GM21786 (cell line): ENCODE measurements at regions not wholly inside any gene's neighbourhood (a gene's known extent, or its start where the extent isn't known, plus 50 kb on each side); places are given as distances from the start of the nearest gene placed in this dataset.

ENCODE experiments used
- ATAC-seq: cut with Tn5 transposase; IDR thresholded peaks from one replicate; pipeline ENCODE4 v1.9.1; 2021; ENCODE audit not compliant: unreplicated experiment

DNA sequence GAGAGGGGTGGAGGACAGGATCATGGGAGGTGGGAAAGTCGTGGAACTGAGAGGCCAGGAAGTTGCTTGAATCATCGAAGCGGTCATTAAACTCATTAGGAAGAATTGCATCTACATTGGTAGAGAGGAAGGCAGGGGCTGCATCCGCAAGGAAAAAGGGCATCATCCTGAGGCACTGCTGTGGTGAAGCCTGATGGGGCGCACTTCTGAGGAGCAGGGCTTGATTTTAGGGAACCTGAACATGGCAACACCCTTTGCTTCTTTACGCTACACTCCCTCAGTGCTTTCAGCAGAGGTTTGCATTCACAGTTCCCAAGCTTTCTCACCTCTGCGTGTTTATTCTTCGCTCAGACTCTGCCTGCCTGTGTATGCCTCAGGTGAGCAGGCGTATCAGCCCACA lies 352.0 kb upstream of the RAB6C start:
- no peak for ATAC-seq

DNA sequence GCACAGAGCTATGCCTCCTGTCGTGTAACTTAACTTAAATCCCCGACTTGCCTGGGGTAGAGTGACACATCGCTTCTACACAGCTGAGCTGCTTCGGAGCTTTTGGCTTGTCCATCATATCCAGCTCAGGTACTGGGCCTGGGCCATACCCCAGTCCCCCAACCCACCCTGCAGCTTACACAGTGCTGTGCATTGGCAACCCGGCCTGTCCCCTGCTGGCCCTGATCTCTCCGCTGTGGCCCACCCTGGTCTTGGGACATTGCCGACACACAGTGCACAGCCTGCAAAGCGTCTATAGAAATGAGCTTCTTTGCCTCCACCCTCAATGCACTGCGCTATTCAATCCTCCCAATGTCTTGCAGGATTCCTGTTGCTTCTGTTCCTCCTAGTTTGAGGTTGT lies 342.8 kb upstream of the RAB6C start:
- no peak for ATAC-seq

DNA sequence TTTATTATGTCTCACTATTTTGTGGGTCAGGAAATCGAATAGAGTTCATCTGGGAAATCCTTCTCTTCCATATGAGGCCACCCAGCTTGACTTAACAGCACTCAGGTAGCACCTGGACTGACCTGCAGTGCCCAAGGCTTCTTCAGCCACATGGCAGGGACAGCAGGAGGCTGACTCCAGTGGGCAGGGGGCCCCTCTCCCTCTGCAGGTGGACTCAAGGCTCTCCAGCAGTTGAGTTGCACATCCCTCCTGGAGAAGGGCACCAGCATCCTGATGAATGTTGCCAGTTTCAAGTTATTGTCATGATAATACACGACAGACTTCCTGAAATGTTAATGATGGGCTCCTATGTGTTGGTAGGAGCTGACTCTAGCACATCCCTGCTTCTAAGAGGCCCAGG lies 338.1 kb upstream of the RAB6C start:
- no peak for ATAC-seq

DNA sequence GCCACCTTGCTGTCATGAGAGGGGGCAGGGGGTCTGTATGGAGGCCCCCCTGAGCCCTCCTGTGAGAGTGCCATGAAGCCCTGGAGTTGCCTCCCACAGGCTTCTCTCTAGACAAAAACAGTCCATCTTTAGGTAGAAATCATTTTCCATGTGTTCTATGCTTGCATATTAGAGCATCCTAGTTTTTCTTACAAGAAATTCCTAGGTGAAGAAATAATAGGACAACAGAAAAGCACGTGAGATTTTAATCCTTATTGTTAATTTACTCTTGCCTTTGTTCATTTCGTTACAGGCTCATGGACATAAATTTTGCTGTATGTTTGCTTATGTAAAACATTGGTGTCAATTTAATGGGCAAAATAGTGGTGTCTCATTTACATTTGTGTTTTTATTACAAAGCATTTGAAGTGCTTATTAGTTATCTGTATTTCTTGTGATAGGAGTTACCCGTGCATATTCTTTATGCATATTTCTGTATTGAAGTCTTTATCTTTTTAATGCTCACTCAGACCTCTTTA lies 336.9 kb upstream of the RAB6C start:
- ATAC-seq: no peak

DNA sequence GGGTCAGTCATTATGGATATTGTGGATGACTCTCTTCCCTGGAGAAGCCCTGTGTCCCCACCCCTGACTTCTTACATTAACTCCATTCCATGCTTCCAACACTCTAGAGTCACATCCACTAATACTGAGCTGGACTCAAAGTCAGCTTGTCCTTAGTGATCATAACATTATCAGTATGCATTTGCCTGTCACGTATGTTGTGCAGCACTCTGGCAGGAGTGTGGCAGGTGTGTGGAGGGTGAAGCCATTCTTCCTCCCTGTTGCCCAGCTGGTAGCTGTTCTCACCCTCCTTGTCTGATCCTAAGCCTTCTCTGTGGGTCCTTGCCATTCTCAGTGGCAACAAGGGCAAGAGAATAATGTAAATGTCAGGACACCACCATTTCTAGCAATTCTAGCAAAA lies 334.1 kb upstream of the RAB6C start:
- no peak for ATAC-seq

DNA sequence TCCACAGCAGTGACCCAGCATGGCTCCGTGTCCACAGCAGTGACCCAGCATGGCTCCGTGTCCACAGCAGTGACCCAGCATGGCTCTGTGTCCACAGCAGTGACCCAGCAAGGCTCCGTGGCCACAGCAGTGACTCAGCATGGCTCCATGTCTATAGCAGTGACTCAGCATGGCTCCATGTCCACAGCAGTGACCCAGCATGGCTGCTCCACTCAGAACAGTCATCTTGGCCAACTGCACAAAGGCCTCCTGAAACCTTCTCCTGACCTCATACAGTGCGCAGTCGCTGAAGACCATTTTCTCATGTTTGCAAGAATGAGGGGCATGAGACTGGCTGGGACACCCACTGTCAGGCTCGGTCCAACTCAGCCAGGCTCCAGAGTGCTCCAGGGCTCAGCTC lies 333.4 kb upstream of the RAB6C start:
- no peak for ATAC-seq

DNA sequence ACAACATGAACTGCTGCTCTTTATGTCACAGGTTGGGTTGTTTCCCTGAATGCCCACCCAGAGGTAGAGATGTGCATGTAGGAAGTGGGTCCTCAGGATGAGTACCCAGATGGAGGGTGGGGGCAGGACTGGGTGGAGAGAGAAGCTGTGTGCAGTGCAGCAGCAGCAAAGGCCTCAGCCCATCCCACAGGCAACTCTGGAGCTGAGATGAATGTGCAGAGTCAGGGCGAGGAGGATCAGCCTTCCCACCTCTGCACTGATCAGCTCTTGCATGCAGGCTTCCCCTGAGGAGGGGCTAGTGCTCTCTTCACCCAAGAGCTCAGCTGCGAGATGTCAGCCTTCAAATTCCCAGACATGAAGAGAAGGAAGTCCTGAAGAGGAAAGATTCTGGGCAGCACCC lies 326.2 kb upstream of the RAB6C start:
- ATAC-seq: no peak

DNA sequence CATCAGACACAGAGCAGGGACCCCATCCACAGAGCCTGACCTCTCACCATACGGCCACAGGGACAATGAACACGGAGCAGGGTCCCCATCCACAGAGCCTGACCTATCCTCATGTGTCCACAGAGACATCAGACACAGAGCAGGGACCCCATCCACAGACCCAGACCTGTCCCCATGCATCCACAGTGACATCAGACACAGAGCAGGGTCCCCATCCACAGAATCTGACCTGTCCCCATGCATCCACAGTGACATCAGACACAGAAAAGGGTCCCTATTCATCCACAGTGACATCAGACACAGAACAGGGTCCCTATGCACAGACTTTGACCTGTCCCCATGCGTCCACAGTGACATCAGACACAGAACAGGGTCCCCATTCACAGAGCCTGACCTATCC lies 325.1 kb upstream of the RAB6C start:
- ATAC-seq: no peak

DNA sequence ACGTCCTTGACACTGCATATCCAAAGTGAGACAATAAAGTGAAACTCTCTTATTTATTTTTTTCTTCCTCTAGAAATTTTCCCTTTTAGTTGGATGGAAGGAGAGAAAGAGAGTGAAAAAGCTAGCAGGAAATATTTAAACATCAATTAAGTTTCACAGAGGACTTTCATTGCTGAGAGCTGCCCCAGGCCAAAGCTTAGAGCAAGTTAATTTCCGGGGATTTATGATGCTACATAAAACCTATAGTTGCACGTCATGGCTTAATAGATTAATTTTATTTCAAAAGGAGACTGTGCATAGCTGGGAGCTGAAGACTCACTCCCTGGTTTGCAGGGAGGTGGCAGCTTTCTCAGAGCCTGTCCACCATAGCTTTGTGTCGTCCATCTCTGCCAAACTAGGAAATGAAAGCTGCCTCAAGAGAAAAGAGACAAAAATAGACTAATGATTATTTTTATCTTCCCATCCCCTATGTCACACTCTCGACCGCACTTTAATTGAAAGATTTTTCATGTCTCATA lies 323.3 kb upstream of the RAB6C start:
- ATAC-seq: no peak

DNA sequence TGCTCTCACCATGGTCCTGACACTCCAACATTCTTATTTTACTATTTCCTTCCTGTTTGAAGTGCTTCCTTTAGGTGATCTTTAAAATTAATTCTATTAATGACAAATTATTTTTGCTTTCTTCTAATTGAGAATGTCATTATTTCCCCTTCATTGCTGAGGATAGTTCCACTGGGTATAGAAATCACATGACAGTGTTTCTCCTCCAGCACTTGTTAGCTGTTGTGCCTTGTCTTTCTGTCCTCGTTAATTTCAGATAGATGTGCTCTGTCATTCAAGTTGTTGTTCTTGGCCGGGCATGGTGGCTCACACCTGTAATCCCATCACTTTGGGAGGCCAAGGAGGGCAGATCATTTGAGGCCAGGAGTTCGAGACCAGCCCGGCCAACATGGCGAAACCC lies 321.0 kb upstream of the RAB6C start:
- no peak for ATAC-seq

DNA sequence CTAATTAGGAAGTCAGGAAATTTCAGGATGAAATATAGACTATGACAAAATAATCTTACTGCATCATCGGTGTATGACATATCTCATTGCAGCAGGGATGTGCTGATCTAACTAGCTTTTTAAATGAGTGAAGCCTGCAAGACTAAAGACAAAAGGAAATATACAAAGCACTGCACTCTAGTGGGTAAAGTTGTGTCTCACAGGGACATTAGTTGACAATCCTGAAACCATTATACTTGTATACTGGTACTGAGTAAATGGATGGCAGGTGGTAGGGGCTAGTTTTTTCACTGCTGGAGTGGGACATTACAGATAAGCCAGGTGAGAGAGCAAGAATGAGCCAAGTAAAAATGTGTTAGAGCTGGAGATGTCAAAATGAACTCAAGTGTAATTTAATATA lies 317.5 kb upstream of the RAB6C start:
- ATAC-seq: no peak

DNA sequence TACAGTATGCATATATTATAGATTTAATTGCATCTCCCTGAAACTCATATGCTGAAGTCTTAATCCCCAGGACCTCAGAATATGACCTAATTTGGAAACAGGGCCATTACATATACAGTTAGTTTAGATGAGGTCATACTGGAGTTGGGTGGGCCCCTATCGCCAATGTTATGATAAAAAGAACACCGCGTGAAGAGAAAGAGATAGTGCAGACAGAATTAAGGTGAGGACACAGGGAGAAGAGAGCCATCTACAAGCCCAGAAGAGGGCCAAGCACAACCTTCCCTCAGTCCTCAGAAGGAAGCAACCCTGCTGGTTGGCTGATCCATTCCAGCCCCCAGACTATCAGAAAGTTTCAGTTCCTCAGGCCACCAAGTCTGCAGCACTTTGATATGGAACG lies 311.9 kb upstream of the RAB6C start:
- no peak for ATAC-seq

DNA sequence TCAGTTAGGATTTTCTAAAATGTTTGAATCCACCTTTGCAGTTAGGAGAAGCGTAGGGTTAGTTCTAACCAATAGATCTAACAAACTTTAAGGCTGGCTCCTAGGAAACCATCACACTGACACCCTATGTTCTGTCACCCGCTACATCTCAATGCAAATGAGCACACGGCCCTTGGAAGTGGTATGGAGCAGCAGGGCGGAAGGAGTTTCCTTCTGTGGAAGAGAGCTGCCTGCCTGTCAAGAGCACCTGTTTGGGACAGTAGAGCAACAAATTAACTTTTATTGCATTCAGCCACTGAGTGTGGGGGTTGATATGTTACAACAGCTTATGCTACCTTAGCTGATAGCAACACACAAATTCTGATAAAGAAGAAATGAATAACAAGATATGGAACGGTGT lies 306.9 kb upstream of the RAB6C start:
- no peak for ATAC-seq

DNA sequence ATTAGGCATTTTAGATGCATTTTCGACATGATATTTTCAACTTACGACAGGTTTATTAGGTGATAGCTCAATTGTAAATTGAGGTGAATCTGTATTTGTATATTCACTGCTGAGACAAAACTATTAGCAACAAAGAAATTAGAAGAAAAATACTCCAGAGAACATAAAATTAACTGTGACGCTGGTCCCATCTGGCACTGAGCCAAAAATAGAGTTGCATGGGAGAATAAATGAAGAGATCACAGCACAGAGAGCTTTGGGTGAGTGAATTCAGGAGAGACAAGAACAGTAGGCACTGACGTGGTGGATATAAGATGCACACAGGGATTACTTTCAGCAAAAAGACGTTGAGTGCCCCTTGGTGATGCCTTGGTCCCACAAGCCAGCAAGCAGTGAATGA lies 306.2 kb upstream of the RAB6C start:
- no peak for ATAC-seq

DNA sequence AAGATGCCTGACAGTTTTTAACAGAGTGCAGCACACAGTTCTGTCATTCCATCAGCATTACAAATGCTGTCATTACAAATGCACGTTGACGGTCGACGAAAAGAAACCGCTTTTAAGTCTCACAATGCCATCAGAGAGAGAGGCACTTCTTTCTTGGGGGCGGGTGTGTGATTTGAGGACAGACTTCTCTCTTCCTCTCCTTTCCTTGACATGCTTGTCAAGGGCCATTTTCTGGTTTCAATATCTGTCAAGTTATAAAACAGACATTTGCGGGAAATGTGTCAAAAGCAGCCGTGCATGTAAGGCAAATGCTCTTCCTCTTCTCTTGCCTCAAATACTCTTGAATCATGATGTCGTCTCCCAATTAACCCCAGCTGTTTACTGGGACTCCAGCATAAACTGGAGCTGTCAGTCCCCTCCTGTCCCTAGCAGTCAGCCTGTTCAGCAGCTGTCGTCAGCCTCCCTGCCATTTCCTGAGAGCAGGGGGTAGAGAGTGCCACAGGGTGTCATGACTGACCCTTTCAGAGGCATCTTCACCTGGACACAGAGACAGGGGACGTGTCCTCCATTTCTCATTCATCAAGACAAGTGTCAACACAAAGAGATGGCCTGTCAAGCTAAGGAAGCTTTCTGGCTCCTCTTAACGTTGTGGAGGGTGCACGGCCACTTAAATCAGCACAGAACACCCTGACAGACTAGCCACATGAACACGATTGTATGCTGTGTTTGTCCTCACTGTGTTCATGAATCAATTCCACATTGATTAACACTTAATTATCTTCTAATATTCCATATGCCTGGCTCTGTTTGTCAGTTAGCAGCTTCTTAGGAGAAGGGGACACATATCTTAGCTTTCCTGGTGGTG lies 305.4 kb upstream of the RAB6C start:
- peak; percentile 51 for ATAC-seq

DNA sequence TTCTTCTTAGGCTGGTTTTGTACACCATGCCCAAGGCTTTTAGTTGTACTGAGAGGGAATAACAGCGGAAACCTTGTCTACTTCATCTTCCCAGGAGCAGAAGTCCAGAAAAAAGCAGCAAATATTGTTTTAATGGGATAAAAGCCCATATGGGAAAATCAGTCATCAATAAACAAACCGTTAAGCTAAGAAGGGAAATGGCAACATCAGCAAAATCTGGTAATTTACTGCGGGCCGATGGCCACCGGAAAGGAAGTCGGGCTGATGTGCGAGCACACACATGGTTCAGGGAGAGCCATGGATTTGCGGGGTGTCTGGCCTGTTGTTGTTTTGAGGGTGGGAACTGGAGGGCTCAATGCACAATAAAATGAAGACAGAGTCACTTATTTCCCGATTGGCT lies 300.7 kb upstream of the RAB6C start:
- no peak for ATAC-seq

DNA sequence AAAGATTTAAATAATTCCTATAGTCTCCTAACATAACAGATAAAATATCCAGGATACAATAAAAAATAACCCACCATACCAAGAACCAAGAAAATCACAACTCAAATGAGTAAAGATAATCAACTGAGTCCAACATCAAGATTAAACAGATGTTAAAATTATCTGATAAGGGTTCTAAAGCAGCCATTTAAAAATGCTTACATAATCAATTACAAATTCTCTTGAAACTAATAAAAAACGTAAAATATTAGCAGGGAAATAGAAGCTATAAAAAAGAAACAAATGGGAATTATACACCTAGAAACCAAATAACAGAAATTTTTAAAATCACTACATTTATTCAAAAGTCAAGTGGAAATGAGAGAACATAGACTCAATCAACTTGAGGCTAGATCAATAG lies 297.7 kb upstream of the RAB6C start:
- no peak for ATAC-seq

DNA sequence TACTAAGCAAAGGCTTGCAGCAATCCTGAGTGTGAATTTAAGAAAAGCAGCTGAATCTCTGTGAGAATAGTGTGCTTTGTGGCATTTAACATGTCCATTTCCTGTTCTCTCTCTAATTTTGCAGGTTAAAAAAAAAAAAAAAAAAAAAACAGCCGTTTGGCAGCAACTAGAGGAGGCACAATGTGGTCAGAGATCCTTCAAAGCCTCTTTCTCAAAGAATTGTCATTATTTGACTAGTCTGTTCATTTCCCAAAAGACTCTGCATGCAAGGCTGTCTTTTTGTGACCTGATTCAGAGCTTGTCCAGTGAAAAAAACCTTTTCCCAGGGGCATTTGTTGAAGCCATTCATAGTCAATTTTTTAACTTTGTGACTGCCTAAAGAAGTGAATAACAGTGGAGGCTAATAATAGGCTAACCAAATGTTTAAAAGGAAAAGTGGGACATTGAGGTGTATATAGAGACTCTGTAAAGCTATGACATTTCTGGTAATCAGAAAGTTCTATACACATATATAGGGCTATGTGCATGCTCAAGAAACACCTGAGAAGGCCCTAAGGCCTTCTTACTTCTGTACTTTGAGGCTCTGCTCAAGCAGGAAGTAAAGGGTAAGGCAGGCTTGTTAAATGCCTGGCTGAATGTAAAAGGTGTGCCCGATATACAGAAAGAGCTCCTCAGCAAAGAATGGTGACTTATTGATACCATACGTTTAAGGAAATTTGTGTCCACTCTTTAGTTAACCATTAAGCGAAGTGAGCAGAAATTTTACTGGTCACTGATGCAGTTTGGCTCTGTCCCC lies 289.6 kb upstream of the RAB6C start:
- no peak for ATAC-seq

DNA sequence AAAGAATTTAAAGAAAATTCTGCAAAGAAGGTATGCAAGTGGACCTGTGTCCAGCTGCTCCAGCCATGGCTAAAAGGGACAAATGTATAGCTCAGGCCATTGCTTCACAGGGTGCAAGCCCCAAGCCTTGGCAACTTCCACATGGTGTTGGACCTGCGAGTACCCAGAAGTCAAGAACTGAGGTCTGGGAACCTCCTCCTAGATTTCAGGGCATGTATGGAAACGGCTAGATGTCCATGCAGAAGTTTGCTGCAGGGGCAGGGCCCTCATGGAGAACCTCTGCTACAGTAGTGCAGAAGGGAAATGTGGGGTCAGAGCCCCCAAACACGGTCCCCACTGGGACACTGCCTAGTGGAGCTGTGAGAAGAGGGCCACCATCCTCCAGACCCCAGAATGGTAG lies 284.0 kb upstream of the RAB6C start:
- no peak for ATAC-seq

DNA sequence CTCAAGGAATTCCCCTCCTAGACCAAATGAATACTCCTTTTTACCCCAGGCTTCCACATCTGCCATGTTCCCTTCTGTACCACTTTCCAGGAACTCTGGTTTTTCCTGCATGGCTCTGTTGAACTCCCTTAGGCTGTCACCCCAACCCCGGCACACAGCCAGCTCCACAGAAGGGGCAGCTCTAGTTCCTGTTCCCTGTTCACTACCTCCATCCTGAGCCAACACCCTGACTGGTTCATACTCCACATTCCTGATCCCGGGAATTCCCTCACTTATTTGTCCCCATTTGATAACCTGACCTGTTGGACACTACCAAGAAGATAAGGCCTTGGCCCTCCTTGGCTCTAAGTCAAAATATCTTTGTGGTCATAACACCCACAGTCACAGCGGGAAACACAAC lies 280.9 kb upstream of the RAB6C start:
- ATAC-seq: no peak

DNA sequence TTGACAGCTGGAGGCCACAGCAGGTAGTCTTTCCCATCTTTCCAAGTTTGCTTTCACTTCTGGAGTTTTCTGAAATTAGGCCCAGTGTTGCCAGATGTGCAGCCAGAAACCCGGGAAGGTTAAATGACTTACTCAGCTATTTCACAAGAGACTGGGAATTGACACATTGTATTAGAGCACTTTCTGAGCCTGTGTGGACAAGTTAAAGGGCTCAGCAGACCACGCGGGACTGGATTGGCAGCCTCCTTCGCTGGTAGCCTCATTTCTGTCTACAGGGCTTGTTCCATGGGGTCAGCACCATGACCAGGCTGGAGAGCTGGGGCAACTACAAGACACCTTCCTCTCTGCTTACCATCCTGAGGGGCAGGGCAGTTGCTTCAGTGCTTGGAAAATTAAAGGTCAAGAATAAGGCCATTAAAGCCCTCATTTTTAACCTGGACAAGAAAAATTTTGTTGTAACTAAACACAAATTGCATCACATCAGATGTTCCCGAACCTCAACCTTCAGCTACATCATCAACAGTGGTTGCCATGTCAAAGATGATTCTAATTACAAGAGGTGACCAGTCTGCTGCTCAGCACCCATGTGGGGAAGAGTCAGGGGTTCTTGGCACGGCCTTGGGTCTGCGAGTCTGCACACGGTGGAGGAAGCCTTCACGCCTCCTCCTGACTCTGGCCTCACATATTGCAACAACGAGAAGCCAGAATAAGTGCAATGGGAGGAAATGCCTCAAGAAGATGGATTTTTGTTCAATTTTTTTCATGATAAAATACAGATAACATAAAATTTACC lies 279.5 kb upstream of the RAB6C start:
- ATAC-seq: no peak
